ENCODE measurements at regions not wholly inside any gene's neighbourhood (a gene's known extent, or its start where the extent isn't known, plus 50 kb on each side); places are given as distances from the start of the nearest gene placed in this dataset.

DNA sequence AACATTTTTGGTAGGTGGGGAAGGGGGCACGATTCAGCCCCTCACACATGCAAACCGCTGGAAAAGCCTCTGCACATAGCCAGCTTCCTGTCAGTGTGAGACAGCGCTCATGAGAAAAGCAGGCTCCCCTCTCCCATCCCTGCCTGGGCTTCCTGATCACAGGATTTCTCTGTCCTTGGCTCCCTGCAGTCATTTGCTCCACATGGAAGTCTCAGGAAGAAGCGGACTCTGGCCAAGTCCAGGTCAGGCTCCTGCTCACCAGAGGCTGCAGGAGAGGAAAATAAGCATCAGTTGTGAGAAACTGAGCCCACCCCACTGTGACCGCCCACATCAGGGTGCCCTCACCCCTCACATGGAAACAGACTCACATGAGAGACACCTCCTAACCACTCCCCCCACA is 664.3 kb upstream of the TENM3 start:
- Histone ChIP-seq H3K27ac (ENCODE audit: low read depth, low read length) (no peak overlapping the region), H3K9ac (ENCODE audit: low read depth in 1 of 2, low read length in 2 of 2) (no peak overlapping the region)

DNA sequence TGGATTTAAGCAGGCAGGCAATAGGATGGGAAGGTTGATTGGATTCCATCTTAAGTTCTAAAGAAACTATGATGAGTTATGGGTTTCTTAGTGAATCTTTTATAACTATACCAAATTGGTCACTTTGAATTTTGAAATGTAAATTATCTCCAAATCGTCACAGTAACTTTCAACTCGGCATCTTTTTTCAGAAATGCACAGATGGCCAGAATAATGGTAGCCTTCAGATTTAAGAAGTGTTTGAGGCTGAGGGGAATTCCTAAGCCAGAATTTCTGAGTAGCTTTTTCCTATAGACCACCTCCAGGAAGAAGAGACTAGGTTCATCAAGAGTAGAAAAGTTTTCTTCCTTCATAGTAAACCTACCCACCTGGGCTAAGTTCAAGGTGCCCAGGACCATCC is 663.7 kb upstream of the TENM3 start:
- H3K9me3 ChIP-seq (ENCODE audit: control insufficient read depth in 1 of 2, low read length in 2 of 2): no peaks in the 10 kb centered on the region
- no peak overlapping the region for H3K4me3 ChIP-seq (ENCODE audit: low read depth in 1 of 2, low read length in 2 of 2)
- no peak overlapping the region for H3K27ac ChIP-seq (ENCODE audit: low read depth, low read length)
- H3K4me1 ChIP-seq (ENCODE audit: control insufficient read depth in 1 of 2, insufficient read depth in 2 of 2, low read length in 2 of 2): no peaks in the 10 kb centered on the region
- H3K27me3 ChIP-seq (ENCODE audit: control insufficient read depth in 1 of 2, insufficient read depth in 2 of 2, low read length in 2 of 2): no peaks in the 10 kb centered on the region
- no peaks in the 10 kb centered on the region for H3K36me3 ChIP-seq (ENCODE audit: control insufficient read depth in 1 of 2, insufficient read depth in 2 of 2, low read length in 2 of 2)
- H3K9ac ChIP-seq (ENCODE audit: low read depth in 1 of 2, low read length in 2 of 2): no peak overlapping the region

More for the DNA sequence above, 664.3 kb upstream of the TENM3 start:
- Histone ChIP-seq H3K9me3 (ENCODE audit: control insufficient read depth in 1 of 2, low read length in 2 of 2) (no peaks in the 10 kb centered on the region), H3K36me3 (ENCODE audit: control insufficient read depth in 1 of 2, insufficient read depth in 2 of 2, low read length in 2 of 2) (no peaks in the 10 kb centered on the region), H3K27me3 (ENCODE audit: control insufficient read depth in 1 of 2, insufficient read depth in 2 of 2, low read length in 2 of 2) (no peaks in the 10 kb centered on the region), H3K4me1 (ENCODE audit: control insufficient read depth in 1 of 2, insufficient read depth in 2 of 2, low read length in 2 of 2) (no peaks in the 10 kb centered on the region), H3K4me3 (ENCODE audit: low read depth in 1 of 2, low read length in 2 of 2) (no peak overlapping the region)

DNA sequence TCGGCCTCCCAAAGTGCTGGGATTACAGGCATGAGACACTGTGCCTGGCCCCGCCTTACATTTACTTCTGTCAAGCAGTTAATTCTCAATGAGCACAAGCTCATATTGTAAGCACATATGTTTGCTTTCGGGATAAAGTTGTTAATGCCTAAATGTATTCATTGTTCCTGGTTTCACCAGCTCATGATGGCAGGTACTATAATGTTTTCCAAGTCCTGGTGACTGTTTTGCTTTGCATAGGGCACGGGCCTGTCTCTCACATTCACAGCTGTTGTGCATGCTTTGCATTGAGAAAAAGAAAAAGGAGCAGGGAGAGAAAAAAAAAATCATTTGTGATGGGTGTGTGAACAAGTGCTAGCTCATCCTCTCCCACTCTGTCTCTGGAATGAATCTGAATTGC is 661.2 kb upstream of the TENM3 start:
- Histone ChIP-seq H3K27me3 (ENCODE audit: control insufficient read depth in 1 of 2, insufficient read depth in 2 of 2, low read length in 2 of 2) (no peaks in the 10 kb centered on the region), H3K27ac (ENCODE audit: low read depth, low read length) (no peak overlapping the region), H3K4me1 (ENCODE audit: control insufficient read depth in 1 of 2, insufficient read depth in 2 of 2, low read length in 2 of 2) (no peaks in the 10 kb centered on the region), H3K4me3 (ENCODE audit: low read depth in 1 of 2, low read length in 2 of 2) (no peak overlapping the region), H3K36me3 (ENCODE audit: control insufficient read depth in 1 of 2, insufficient read depth in 2 of 2, low read length in 2 of 2) (no peaks in the 10 kb centered on the region), H3K9me3 (ENCODE audit: control insufficient read depth in 1 of 2, low read length in 2 of 2) (no peaks in the 10 kb centered on the region), H3K9ac (ENCODE audit: low read depth in 1 of 2, low read length in 2 of 2) (no peak overlapping the region)

DNA sequence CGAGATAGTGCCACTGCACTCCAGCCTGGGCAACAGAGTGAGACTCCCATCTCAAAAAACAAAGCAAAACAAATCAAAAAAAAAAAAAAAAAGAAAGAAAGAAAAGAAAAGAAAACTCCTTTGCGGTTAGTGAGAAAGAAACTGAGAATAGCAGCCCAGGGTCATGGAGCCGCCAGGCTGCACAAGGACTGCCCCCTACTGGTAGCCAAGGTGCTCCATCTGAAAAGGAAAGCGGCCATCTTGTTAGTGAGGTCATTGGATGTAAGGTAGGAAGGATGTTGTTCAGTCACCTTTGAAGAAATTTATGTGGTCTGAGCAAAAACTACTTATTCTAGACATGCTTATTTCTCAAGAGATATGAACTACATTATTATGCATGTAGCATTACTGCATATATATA is 660.6 kb upstream of the TENM3 start:
- H3K9ac ChIP-seq (ENCODE audit: low read depth in 1 of 2, low read length in 2 of 2): no peak overlapping the region
- no peaks in the 10 kb centered on the region for H3K27me3 ChIP-seq (ENCODE audit: control insufficient read depth in 1 of 2, insufficient read depth in 2 of 2, low read length in 2 of 2)
- H3K36me3 ChIP-seq (ENCODE audit: control insufficient read depth in 1 of 2, insufficient read depth in 2 of 2, low read length in 2 of 2): no peaks in the 10 kb centered on the region
- H3K4me3 ChIP-seq (ENCODE audit: low read depth in 1 of 2, low read length in 2 of 2): no peak overlapping the region
- H3K4me1 ChIP-seq (ENCODE audit: control insufficient read depth in 1 of 2, insufficient read depth in 2 of 2, low read length in 2 of 2): no peaks in the 10 kb centered on the region
- no peak overlapping the region for H3K27ac ChIP-seq (ENCODE audit: low read depth, low read length)
- H3K9me3 ChIP-seq (ENCODE audit: control insufficient read depth in 1 of 2, low read length in 2 of 2): no peaks in the 10 kb centered on the region

DNA sequence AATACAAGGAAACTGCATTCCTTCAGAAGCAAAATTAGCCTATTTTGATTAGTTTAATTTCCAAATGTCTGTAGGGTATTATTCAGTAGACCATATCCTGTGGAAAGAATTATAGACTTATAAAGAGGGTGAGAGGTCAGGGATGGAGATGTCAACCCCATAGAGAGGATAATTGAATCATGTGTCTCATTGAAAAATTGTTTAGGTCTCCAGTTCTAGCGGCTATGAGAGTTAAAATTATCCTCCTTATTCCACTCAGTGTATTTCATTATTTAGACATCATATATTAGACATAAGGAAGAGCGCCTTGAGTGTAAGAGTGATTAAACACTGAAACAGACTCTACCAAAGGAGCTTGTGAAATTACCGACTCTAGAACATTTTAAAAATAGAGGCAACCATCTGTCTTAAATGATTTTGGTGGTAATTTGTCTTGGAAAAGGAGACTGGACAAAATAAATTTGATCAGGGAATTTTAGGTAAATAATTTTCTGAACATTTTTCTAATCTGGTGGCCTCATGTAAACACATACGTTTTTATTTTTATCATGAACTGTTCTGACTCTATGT is 654.4 kb upstream of the TENM3 start:
- no peak overlapping the region for H3K27ac ChIP-seq (ENCODE audit: low read depth, low read length)

DNA sequence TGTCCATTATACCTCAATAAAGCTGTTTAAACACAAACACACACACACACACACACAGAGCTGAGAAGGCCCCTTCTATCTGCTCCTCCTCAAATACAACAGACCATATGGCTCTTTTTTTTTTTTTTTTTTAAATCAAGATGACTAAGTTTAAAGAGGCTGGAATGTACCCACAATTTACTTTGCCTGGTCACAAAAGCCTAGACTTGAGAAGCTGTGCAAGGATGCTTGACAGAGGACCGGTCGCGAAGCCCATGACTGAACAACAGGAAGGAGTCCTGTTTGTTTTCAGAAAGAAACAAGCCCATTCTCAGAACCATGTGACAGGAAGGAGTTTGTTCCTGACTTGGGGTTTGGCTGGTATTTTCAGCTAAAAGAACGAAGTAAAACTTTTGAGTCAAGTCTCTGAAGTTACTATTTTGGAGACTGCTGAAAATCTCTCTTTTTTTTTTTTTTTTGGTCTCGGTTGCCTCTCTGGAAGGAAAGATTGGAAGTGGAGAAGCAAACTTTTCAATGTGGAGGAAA is 650.9 kb upstream of the TENM3 start:
- H3K9ac ChIP-seq (ENCODE audit: low read depth in 1 of 2, low read length in 2 of 2): no peak overlapping the region
- no peaks in the 10 kb centered on the region for H3K27me3 ChIP-seq (ENCODE audit: control insufficient read depth in 1 of 2, insufficient read depth in 2 of 2, low read length in 2 of 2)
- no peaks in the 10 kb centered on the region for H3K9me3 ChIP-seq (ENCODE audit: control insufficient read depth in 1 of 2, low read length in 2 of 2)
- no peak overlapping the region for H3K27ac ChIP-seq (ENCODE audit: low read depth, low read length)
- H3K4me1 ChIP-seq (ENCODE audit: control insufficient read depth in 1 of 2, insufficient read depth in 2 of 2, low read length in 2 of 2): no peaks in the 10 kb centered on the region
- H3K36me3 ChIP-seq (ENCODE audit: control insufficient read depth in 1 of 2, insufficient read depth in 2 of 2, low read length in 2 of 2): no peaks in the 10 kb centered on the region
- H3K4me3 ChIP-seq (ENCODE audit: low read depth in 1 of 2, low read length in 2 of 2): no peak overlapping the region

More for the DNA sequence above, 654.4 kb upstream of the TENM3 start:
- Histone ChIP-seq H3K9ac (ENCODE audit: low read depth in 1 of 2, low read length in 2 of 2) (no peak overlapping the region), H3K4me1 (ENCODE audit: control insufficient read depth in 1 of 2, insufficient read depth in 2 of 2, low read length in 2 of 2) (no peaks in the 10 kb centered on the region), H3K27me3 (ENCODE audit: control insufficient read depth in 1 of 2, insufficient read depth in 2 of 2, low read length in 2 of 2) (no peaks in the 10 kb centered on the region), H3K36me3 (ENCODE audit: control insufficient read depth in 1 of 2, insufficient read depth in 2 of 2, low read length in 2 of 2) (no peaks in the 10 kb centered on the region), H3K4me3 (ENCODE audit: low read depth in 1 of 2, low read length in 2 of 2) (no peak overlapping the region), H3K9me3 (ENCODE audit: control insufficient read depth in 1 of 2, low read length in 2 of 2) (no peaks in the 10 kb centered on the region)

DNA sequence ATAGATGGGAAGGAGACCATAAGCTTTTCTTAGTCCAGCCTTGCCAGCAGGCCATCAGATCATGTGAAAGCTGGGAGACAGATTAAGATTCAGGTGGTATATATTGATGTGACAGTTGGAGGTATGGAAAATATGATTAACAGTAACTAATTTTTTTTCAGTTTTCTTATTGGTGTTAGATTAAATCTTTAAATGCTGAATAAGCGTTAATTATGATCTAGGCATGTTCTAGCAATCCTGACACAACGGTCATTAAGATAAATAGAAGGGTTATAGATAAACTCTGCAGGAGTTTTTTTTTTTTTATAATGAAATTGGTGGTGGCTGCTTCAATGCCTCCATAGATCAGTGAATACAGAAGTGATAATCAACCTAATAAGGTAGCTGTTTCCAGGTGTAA is 649.5 kb upstream of the TENM3 start:
- no peak overlapping the region for H3K4me3 ChIP-seq (ENCODE audit: low read depth in 1 of 2, low read length in 2 of 2)
- no peak overlapping the region for H3K27ac ChIP-seq (ENCODE audit: low read depth, low read length)
- no peak overlapping the region for H3K9ac ChIP-seq (ENCODE audit: low read depth in 1 of 2, low read length in 2 of 2)
- no peaks in the 10 kb centered on the region for H3K27me3 ChIP-seq (ENCODE audit: control insufficient read depth in 1 of 2, insufficient read depth in 2 of 2, low read length in 2 of 2)
- H3K4me1 ChIP-seq (ENCODE audit: control insufficient read depth in 1 of 2, insufficient read depth in 2 of 2, low read length in 2 of 2): no peaks in the 10 kb centered on the region
- no peaks in the 10 kb centered on the region for H3K36me3 ChIP-seq (ENCODE audit: control insufficient read depth in 1 of 2, insufficient read depth in 2 of 2, low read length in 2 of 2)
- H3K9me3 ChIP-seq (ENCODE audit: control insufficient read depth in 1 of 2, low read length in 2 of 2): no peaks in the 10 kb centered on the region

DNA sequence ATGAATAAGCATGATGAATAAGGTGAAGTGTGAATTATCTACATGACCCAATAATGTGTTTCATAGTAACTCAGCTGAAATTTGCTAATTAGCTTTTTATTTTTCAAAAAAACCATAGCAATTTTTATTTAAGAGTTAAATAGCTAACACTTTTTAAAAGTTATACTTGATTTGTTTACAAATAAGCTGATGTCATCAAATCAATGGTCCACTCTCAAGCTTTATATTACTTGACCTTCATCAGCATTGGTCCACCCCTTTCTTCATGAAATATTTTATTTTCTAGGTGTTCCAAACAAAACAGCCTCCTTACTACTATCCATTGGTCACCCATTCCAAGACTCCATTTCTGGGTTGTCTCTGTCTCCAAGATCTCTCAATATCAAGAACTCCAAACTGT is 649.0 kb upstream of the TENM3 start:
- Histone ChIP-seq H3K4me3 (ENCODE audit: low read depth in 1 of 2, low read length in 2 of 2) (no peak overlapping the region), H3K27ac (ENCODE audit: low read depth, low read length) (no peak overlapping the region), H3K27me3 (ENCODE audit: control insufficient read depth in 1 of 2, insufficient read depth in 2 of 2, low read length in 2 of 2) (no peaks in the 10 kb centered on the region), H3K4me1 (ENCODE audit: control insufficient read depth in 1 of 2, insufficient read depth in 2 of 2, low read length in 2 of 2) (no peaks in the 10 kb centered on the region), H3K9me3 (ENCODE audit: control insufficient read depth in 1 of 2, low read length in 2 of 2) (no peaks in the 10 kb centered on the region), H3K9ac (ENCODE audit: low read depth in 1 of 2, low read length in 2 of 2) (no peak overlapping the region), H3K36me3 (ENCODE audit: control insufficient read depth in 1 of 2, insufficient read depth in 2 of 2, low read length in 2 of 2) (no peaks in the 10 kb centered on the region)

DNA sequence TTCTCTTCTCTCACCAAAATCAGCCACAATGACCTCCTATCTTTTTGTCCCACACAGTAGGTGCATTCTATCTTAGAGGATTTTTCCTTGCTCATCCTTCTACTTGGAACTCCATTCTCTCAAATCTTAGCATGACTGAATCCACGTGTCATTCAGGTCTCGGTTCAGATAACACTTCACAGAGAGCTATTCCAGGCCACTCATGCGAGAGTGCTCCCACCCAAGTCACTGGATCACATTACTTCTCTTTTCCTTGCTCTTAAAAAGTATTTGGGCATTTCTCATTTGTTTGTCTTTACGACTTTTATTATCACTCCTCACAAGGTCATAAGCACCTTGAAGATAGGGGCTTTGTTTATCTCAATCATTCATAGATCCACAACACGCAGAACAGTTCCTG is 647.5 kb upstream of the TENM3 start:
- Histone ChIP-seq H3K27ac (ENCODE audit: low read depth, low read length) (no peak overlapping the region), H3K4me1 (ENCODE audit: control insufficient read depth in 1 of 2, insufficient read depth in 2 of 2, low read length in 2 of 2) (no peaks in the 10 kb centered on the region), H3K4me3 (ENCODE audit: low read depth in 1 of 2, low read length in 2 of 2) (no peak overlapping the region), H3K9ac (ENCODE audit: low read depth in 1 of 2, low read length in 2 of 2) (no peak overlapping the region), H3K36me3 (ENCODE audit: control insufficient read depth in 1 of 2, insufficient read depth in 2 of 2, low read length in 2 of 2) (no peaks in the 10 kb centered on the region), H3K9me3 (ENCODE audit: control insufficient read depth in 1 of 2, low read length in 2 of 2) (no peaks in the 10 kb centered on the region), H3K27me3 (ENCODE audit: control insufficient read depth in 1 of 2, insufficient read depth in 2 of 2, low read length in 2 of 2) (no peaks in the 10 kb centered on the region)

DNA sequence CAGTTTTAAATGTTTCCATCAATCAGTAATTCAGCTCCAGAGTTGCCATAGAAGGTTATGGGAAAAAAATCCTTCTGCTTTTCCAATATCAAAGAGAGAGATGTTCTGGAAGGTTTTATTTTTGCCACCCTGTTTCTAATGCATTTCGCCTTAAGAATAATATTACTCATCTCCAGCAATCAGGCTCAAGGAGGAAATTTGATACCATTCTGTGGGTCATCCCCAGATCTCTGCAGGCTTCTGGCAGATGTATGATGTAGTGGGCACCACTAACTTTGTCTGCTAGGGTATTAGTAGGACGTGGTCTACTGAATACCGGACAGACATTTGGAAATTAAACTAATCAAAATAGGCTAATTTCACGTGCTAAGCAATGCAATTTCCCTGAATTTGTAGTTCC is 645.4 kb upstream of the TENM3 start:
- H3K9me3 ChIP-seq (ENCODE audit: control insufficient read depth in 1 of 2, low read length in 2 of 2): no peaks in the 10 kb centered on the region
- H3K27ac ChIP-seq (ENCODE audit: low read depth, low read length): no peak overlapping the region
- H3K36me3 ChIP-seq (ENCODE audit: control insufficient read depth in 1 of 2, insufficient read depth in 2 of 2, low read length in 2 of 2): no peaks in the 10 kb centered on the region
- H3K4me3 ChIP-seq (ENCODE audit: low read depth in 1 of 2, low read length in 2 of 2): no peak overlapping the region
- no peak overlapping the region for H3K9ac ChIP-seq (ENCODE audit: low read depth in 1 of 2, low read length in 2 of 2)
- no peaks in the 10 kb centered on the region for H3K27me3 ChIP-seq (ENCODE audit: control insufficient read depth in 1 of 2, insufficient read depth in 2 of 2, low read length in 2 of 2)
- no peaks in the 10 kb centered on the region for H3K4me1 ChIP-seq (ENCODE audit: control insufficient read depth in 1 of 2, insufficient read depth in 2 of 2, low read length in 2 of 2)

DNA sequence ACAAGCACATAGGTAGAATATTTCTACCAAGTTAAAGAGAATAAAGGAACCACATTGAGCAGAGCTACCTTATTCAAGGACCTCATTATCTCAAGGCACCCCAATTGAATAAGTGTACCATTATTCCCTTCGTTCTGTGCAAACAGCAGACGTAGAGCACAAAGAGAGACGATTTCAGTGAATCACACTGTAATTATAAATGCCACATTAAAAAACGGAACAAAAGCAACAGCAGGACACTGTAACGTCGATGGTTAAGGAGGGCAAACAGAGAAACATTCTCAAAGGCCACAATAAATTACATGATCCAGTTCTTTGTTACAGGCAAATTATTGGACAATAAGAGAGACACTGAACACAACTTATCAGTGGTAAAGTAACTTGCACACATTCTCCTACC is 644.1 kb upstream of the TENM3 start:
- Histone ChIP-seq H3K4me1 (ENCODE audit: control insufficient read depth in 1 of 2, insufficient read depth in 2 of 2, low read length in 2 of 2) (no peaks in the 10 kb centered on the region), H3K9ac (ENCODE audit: low read depth in 1 of 2, low read length in 2 of 2) (no peak overlapping the region), H3K27ac (ENCODE audit: low read depth, low read length) (no peak overlapping the region), H3K27me3 (ENCODE audit: control insufficient read depth in 1 of 2, insufficient read depth in 2 of 2, low read length in 2 of 2) (no peaks in the 10 kb centered on the region), H3K36me3 (ENCODE audit: control insufficient read depth in 1 of 2, insufficient read depth in 2 of 2, low read length in 2 of 2) (no peaks in the 10 kb centered on the region), H3K9me3 (ENCODE audit: control insufficient read depth in 1 of 2, low read length in 2 of 2) (no peaks in the 10 kb centered on the region), H3K4me3 (ENCODE audit: low read depth in 1 of 2, low read length in 2 of 2) (no peak overlapping the region)
